Loucy (cell line): ENCODE measurements at regions not wholly inside any gene's neighbourhood (a gene's known extent, or its start where the extent isn't known, plus 50 kb on each side); places are given as distances from the start of the nearest gene placed in this dataset.

Experiments used
- H2AFZ ChIP-seq: fragments of 200-600 bp; sonication (generic); 2 replicates; pipeline ENCODE4 v1.6.0; 2016; ENCODE audit warnings: antibody characterized with exemption, mild to moderate bottlenecking, low read length, moderate library complexity
- H3F3A ChIP-seq: fragments of 200-600 bp; 2 replicates; pipeline ENCODE4 v1.6.0; 2016; ENCODE audit warnings: antibody characterized with exemption, low read depth, mild to moderate bottlenecking
- H3K27me3 ChIP-seq: fragments of 200-600 bp; sonication (generic); 2 replicates; pipeline ENCODE4 v1.6.1; 2014; ENCODE audit warnings: low read length, mild to moderate bottlenecking; ENCODE audit not compliant: insufficient read depth, poor library complexity, severe bottlenecking
- H3K36me3 ChIP-seq: fragments of 200-600 bp; sonication (generic); 2 replicates; pipeline ENCODE4 v1.6.1; 2016; ENCODE audit warnings: low read length; ENCODE audit not compliant: insufficient read depth
- H3K4me1 ChIP-seq: fragments of 200-600 bp; sonication (generic); 2 replicates; pipeline ENCODE4 v1.5.1; 2014; ENCODE audit warnings: low read length, mild to moderate bottlenecking; ENCODE audit not compliant: insufficient read depth, poor library complexity, severe bottlenecking
- H3K4me2 ChIP-seq: fragments of 200-600 bp; sonication (generic); 2 replicates; pipeline ENCODE4 v1.6.0; 2014; ENCODE audit warnings: antibody characterized with exemption, low read length, low read depth, mild to moderate bottlenecking; ENCODE audit not compliant: poor library complexity, severe bottlenecking
- H3K4me3 ChIP-seq: fragments of 200-600 bp; sonication (generic); 2 replicates; pipeline ENCODE4 v1.5.1; 2014; ENCODE audit warnings: low read length, mild to moderate bottlenecking, mixed read lengths; ENCODE audit not compliant: poor library complexity, severe bottlenecking
- H3K79me2 ChIP-seq: fragments of 200-600 bp; sonication (generic); 2 replicates; pipeline ENCODE4 v1.6.1; 2014; ENCODE audit warnings: low read length; ENCODE audit not compliant: insufficient read depth
- H3K9ac ChIP-seq: fragments of 200-600 bp; sonication (generic); 2 replicates; pipeline ENCODE4 v1.6.0; 2014; ENCODE audit warnings: mild to moderate bottlenecking, low read depth, low read length, moderate library complexity; ENCODE audit not compliant: poor library complexity, severe bottlenecking
- H3K9me2 ChIP-seq: fragments of 200-600 bp; sonication (generic); replicated peaks from 2 replicates; pipeline ENCODE4 v1.6.1; 2016; ENCODE audit warnings: low read depth, low read length, mixed read lengths
- H3K9me3 ChIP-seq: fragments of 200-600 bp; sonication (generic); 2 replicates; pipeline ENCODE4 v1.6.1; 2014; ENCODE audit warnings: mild to moderate bottlenecking, antibody characterized with exemption, low read length, low read depth; ENCODE audit not compliant: insufficient read depth
- H4K20me1 ChIP-seq: fragments of 200-600 bp; sonication (generic); 2 replicates; pipeline ENCODE4 v1.6.0; 2014; ENCODE audit warnings: antibody characterized with exemption, low read length, mild to moderate bottlenecking; ENCODE audit not compliant: insufficient read depth, poor library complexity, severe bottlenecking
- CTCF ChIP-seq: fragments of 200-600 bp; sonication (generic); conservative IDR thresholded peaks from 2 replicates; pipeline ENCODE4 v1.5.1; 2014; ENCODE audit warnings: mild to moderate bottlenecking, antibody characterized with exemption, low read length
- EZH2phosphoT487 ChIP-seq: fragments of 200-600 bp; IDR thresholded peaks from 2 replicates; pipeline ENCODE4 v1.6.1; 2018; ENCODE audit warnings: antibody characterized with exemption, mild to moderate bottlenecking, moderate library complexity, borderline replicate concordance

GRCh38 chr5:98397081-98397480 lies 376.4 kb upstream of the RGMB start:
- Histone ChIP-seq H3K4me2 (no peak overlapping the region), H3K79me2 (no peaks in the 10 kb centered on the region), H3K9ac (no peak overlapping the region), H3K27me3 (no peaks in the 10 kb centered on the region), H2AFZ (no peak overlapping the region), H4K20me1 (no peaks in the 10 kb centered on the region), H3K9me3 (no peaks in the 10 kb centered on the region), H3F3A (no peaks in the 10 kb centered on the region), H3K4me3 (no peak overlapping the region), H3K9me2 (no peaks in the 10 kb centered on the region), H3K36me3 (no peaks in the 10 kb centered on the region), H3K4me1 (no peaks in the 10 kb centered on the region)
- TF ChIP-seq CTCF (no peak), EZH2phosphoT487 (no peak)

GRCh38 chr5:98398465-98398864 lies 375.0 kb upstream of the RGMB start:
- no peaks in the 10 kb centered on the region for H3K4me1 ChIP-seq
- no peaks in the 10 kb centered on the region for H4K20me1 ChIP-seq
- no peak overlapping the region for H3K9ac ChIP-seq
- no peak overlapping the region for H3K4me2 ChIP-seq
- TF ChIP-seq CTCF (no peak), EZH2phosphoT487 (no peak)
- H3K36me3 ChIP-seq, result no peaks in the 10 kb centered on the region
- no peak overlapping the region for H2AFZ ChIP-seq
- H3K9me3 ChIP-seq, result no peaks in the 10 kb centered on the region
- H3K27me3 ChIP-seq, result no peaks in the 10 kb centered on the region
- H3K4me3 ChIP-seq, result no peak overlapping the region
- H3K79me2 ChIP-seq, result no peaks in the 10 kb centered on the region
- H3F3A ChIP-seq, result no peaks in the 10 kb centered on the region
- H3K9me2 ChIP-seq, result no peaks in the 10 kb centered on the region

- Histone ChIP-seq H3K9me2 (no peaks in the 10 kb centered on the region), H3K79me2 (no peaks in the 10 kb centered on the region), H4K20me1 (no peaks in the 10 kb centered on the region), H3K4me2 (no peak overlapping the region), H3K4me1 (no peaks in the 10 kb centered on the region), H3K36me3 (no peaks in the 10 kb centered on the region), H3F3A (no peaks in the 10 kb centered on the region), H3K9ac (no peak overlapping the region), H3K9me3 (no peaks in the 10 kb centered on the region), H3K27me3 (no peaks in the 10 kb centered on the region), H3K4me3 (no peak overlapping the region), H2AFZ (no peak overlapping the region)
- TF ChIP-seq EZH2phosphoT487 (no peak), CTCF (no peak)
These were observed 371.8 kb upstream of the RGMB start for GRCh38 chr5:98401656-98402055.
